ENCODE measurements at regions not wholly inside any gene's neighbourhood (a gene's known extent, or its start where the extent isn't known, plus 50 kb on each side); places are given as distances from the start of the nearest gene placed in this dataset.
A peak's percentile ranks its signal among the peaks of the same experiment; 100 is the strongest.

DNA sequence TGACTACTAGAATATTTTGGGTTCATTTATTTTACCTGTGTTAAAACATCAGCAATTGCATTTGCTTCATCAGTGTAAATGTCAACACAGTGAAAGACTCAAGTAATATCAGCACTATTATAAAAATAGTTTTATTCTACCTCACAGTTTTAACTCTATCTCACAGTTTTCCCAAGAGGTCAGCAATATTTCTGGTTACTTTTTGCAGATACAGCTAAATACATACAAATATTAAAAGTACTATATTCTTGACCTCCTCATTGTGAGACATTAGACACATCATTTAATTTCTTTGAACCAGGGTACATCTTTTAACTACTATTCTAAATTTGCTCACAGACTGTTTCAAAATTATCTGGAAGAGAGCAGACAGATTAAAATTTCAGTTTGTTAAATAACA, 321.7 kb upstream of the OR4E1 start:
- H3K4me3 ChIP-seq (ENCODE audit: low read depth, low read length) = no peak overlapping the region
- TF ChIP-seq, protein P1, sequence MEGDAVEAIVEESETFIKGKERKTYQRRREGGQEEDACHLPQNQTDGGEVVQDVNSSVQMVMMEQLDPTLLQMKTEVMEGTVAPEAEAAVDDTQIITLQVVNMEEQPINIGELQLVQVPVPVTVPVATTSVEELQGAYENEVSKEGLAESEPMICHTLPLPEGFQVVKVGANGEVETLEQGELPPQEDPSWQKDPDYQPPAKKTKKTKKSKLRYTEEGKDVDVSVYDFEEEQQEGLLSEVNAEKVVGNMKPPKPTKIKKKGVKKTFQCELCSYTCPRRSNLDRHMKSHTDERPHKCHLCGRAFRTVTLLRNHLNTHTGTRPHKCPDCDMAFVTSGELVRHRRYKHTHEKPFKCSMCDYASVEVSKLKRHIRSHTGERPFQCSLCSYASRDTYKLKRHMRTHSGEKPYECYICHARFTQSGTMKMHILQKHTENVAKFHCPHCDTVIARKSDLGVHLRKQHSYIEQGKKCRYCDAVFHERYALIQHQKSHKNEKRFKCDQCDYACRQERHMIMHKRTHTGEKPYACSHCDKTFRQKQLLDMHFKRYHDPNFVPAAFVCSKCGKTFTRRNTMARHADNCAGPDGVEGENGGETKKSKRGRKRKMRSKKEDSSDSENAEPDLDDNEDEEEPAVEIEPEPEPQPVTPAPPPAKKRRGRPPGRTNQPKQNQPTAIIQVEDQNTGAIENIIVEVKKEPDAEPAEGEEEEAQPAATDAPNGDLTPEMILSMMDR (IDR thresholded peaks at IDR 0.05; ENCODE audit: low read depth, low read length, missing control alignments) = no peak
- DNase-seq (ENCODE audit: low read depth) = no peak

DNA sequence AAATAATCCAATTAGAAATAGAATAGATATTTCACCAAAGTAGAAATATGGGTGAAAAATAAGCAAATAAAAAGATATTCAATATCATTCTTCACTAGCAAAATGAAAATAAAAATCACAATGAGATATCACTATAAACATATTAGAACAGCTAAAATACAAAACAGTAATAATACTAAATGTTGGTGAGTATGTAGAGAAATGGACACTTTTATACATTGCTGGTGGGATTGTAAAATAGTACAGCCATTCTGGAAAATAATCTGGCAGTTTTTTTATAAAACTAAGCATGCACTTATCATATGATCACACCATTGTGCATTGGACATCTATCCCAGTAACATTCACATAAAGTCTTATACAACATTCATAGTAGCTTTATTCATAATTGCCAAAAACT, 320.2 kb upstream of the OR4E1 start:
- DNase-seq (ENCODE audit: low read depth) = no peak
- TF ChIP-seq, protein P1 (IDR thresholded peaks at IDR 0.05; ENCODE audit: low read depth, low read length, missing control alignments) = no peak
- no peak overlapping the region for H3K4me3 ChIP-seq (ENCODE audit: low read depth, low read length)

DNA sequence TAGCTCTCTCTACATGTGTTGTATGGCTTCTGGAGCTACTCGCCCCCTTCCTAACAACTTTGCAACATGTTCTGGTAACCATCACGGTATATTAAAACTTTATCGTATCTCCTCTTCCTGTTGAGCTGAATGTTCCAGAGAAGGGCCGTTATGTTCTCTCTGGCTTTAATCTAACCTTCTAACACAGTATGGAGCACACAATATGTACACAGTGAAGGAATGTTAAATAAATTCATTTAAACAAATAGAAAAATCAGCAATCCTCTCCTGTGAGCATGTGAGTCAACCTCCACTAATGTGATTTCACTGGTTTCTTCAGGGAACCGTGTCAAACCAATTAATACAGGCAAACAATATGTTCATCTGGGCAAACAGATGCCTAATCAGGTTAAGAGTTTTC, 319.5 kb upstream of the OR4E1 start:
- no peak for DNase-seq (ENCODE audit: low read depth)
- no peak overlapping the region for H3K4me3 ChIP-seq (ENCODE audit: low read depth, low read length)
- TF ChIP-seq, protein P1 (IDR thresholded peaks at IDR 0.05; ENCODE audit: low read depth, low read length, missing control alignments) = no peak

GRCh38 chr14:21991130-21991529, 317.5 kb upstream of the OR4E1 start:
- H3K4me3 ChIP-seq (ENCODE audit: low read depth, low read length) = no peak overlapping the region
- DNase-seq (ENCODE audit: low read depth) = no peak
- TF ChIP-seq, protein P1 (IDR thresholded peaks at IDR 0.05; ENCODE audit: low read depth, low read length, missing control alignments) = no peak

- no peak for DNase-seq (ENCODE audit: low read depth)
- TF ChIP-seq, protein P1 (IDR thresholded peaks at IDR 0.05; ENCODE audit: low read depth, low read length, missing control alignments) = peak; percentile 56
- H3K4me3 ChIP-seq (ENCODE audit: low read depth, low read length) = no peak overlapping the region
Observed at GRCh38 chr14:21990116-21990515, 316.5 kb upstream of the OR4E1 start.

GRCh38 chr14:21989090-21989489, 315.5 kb upstream of the OR4E1 start:
- DNase-seq (ENCODE audit: low read depth) = no peak
- no peak overlapping the region for H3K4me3 ChIP-seq (ENCODE audit: low read depth, low read length)
- TF ChIP-seq, protein P1 (IDR thresholded peaks at IDR 0.05; ENCODE audit: low read depth, low read length, missing control alignments) = no peak

GRCh38 chr14:21988413-21988812, 314.8 kb upstream of the OR4E1 start:
- TF ChIP-seq, protein P1 (IDR thresholded peaks at IDR 0.05; ENCODE audit: low read depth, low read length, missing control alignments) = no peak
- no peak overlapping the region for H3K4me3 ChIP-seq (ENCODE audit: low read depth, low read length)
- no peak for DNase-seq (ENCODE audit: low read depth)

Measured in GM12864 (cell line).